ENCODE measurements at regions not wholly inside any gene's neighbourhood (a gene's known extent, or its start where the extent isn't known, plus 50 kb on each side); places are given as distances from the start of the nearest gene placed in this dataset.

GRCh38 chr1:222084048-222084447 lies 342.2 kb upstream of the DUSP10 start:
- no peaks in the 10 kb centered on the region for H3K36me3 ChIP-seq (ENCODE audit: control insufficient read depth in 2 of 3, insufficient read depth in 3 of 3, low read length in 3 of 3)
- POLR2A ChIA-PET: no interaction called here
- H3K27me3 ChIP-seq (ENCODE audit: control insufficient read depth in 2 of 2, insufficient read depth in 2 of 2, low read length in 2 of 2): no peaks in the 10 kb centered on the region
- H3K4me3 ChIP-seq (ENCODE audit: low read length): no peak overlapping the region
- DNase-seq (no peak), ATAC-seq (no peak)
- H3K36me3 Mint-ChIP-seq: peaks cover 0 to 10% (median 7%) of the 10 kb centered on the region in 5 donors
- no peak overlapping the region for H3K4me3 Mint-ChIP-seq
- H3K27ac ChIP-seq (ENCODE audit: low read depth, low read length): no peak overlapping the region
- H3K4me1 ChIP-seq (ENCODE audit: control insufficient read depth in 2 of 2, insufficient read depth in 2 of 2, low read length in 2 of 2): no peaks in the 10 kb centered on the region
- intact Hi-C loops (cut with micrococcal nuclease): no loop called here
- H3K4me1 Mint-ChIP-seq: no peaks in the 10 kb centered on the region
- CTCF ChIA-PET: no interaction called here
- H3K27me3 Mint-ChIP-seq: peaks cover 5 to 23% (median 13%) of the 10 kb centered on the region in 5 donors
- H3K9me3 ChIP-seq (ENCODE audit: control insufficient read depth in 2 of 3, low read length in 3 of 3): no peaks in the 10 kb centered on the region
- no peak overlapping the region for H3K27ac Mint-ChIP-seq
- H3K9me3 Mint-ChIP-seq: peaks cover 0 to 15% (median 6%) of the 10 kb centered on the region in 11 donors

- Mint-ChIP-seq H3K4me1 (no peaks in the 10 kb centered on the region), H3K9me3 (peaks cover 0 to 15% (median 6%) of the 10 kb centered on the region in 11 donors), H3K27ac (no peak overlapping the region), H3K27me3 (peaks cover 5 to 16% (median 10%) of the 10 kb centered on the region in 5 donors), H3K4me3 (no peak overlapping the region), H3K36me3 (peaks cover 0 to 10% (median 7%) of the 10 kb centered on the region in 5 donors)
- CTCF ChIA-PET: no interaction called here
- no peaks in the 10 kb centered on the region for H3K4me1 ChIP-seq (ENCODE audit: control insufficient read depth in 2 of 2, insufficient read depth in 2 of 2, low read length in 2 of 2)
- no peaks in the 10 kb centered on the region for H3K9me3 ChIP-seq (ENCODE audit: control insufficient read depth in 2 of 3, low read length in 3 of 3)
- POLR2A ChIA-PET: no interaction called here
- DNase-seq: no peak
- intact Hi-C loops (cut with micrococcal nuclease): no loop called here
- no peak overlapping the region for H3K27ac ChIP-seq (ENCODE audit: low read depth, low read length)
- no peaks in the 10 kb centered on the region for H3K36me3 ChIP-seq (ENCODE audit: control insufficient read depth in 2 of 3, insufficient read depth in 3 of 3, low read length in 3 of 3)
- no peaks in the 10 kb centered on the region for H3K27me3 ChIP-seq (ENCODE audit: control insufficient read depth in 2 of 2, insufficient read depth in 2 of 2, low read length in 2 of 2)
- no peak overlapping the region for H3K4me3 ChIP-seq (ENCODE audit: low read length)
- no peak for ATAC-seq
Measured at GRCh38 chr1:222081859-222082258, 340.0 kb upstream of the DUSP10 start.

- Histone ChIP-seq H3K4me1 (ENCODE audit: control insufficient read depth in 2 of 2, insufficient read depth in 2 of 2, low read length in 2 of 2) (no peaks in the 10 kb centered on the region), H3K4me3 (ENCODE audit: low read length) (no peak overlapping the region), H3K27me3 (ENCODE audit: control insufficient read depth in 2 of 2, insufficient read depth in 2 of 2, low read length in 2 of 2) (no peaks in the 10 kb centered on the region), H3K27ac (ENCODE audit: low read depth, low read length) (no peak overlapping the region), H3K36me3 (ENCODE audit: control insufficient read depth in 2 of 3, insufficient read depth in 3 of 3, low read length in 3 of 3) (no peaks in the 10 kb centered on the region), H3K9me3 (ENCODE audit: control insufficient read depth in 2 of 3, low read length in 3 of 3) (no peaks in the 10 kb centered on the region)
- Mint-ChIP-seq H3K4me3 (no peak overlapping the region), H3K4me1 (no peaks in the 10 kb centered on the region), H3K9me3 (peaks cover 0 to 6% (median 0%) of the 10 kb centered on the region in 11 donors), H3K27ac (no peak overlapping the region), H3K36me3 (no peaks in the 10 kb centered on the region), H3K27me3 (peaks cover 0 to 7% (median 4%) of the 10 kb centered on the region in 5 donors)
- DNase-seq: no peak
- ChIA-PET POLR2A (no interaction called here), CTCF (no interaction called here)
- intact Hi-C loops (cut with micrococcal nuclease): no loop called here
- ATAC-seq: no peak
Measured at GRCh38 chr1:222079566-222079965, 337.7 kb upstream of the DUSP10 start.

- H3K27ac Mint-ChIP-seq: no peak overlapping the region
- no peak overlapping the region for H3K4me3 ChIP-seq (ENCODE audit: low read length)
- ATAC-seq: no peak
- H3K36me3 Mint-ChIP-seq: no peaks in the 10 kb centered on the region
- no peaks in the 10 kb centered on the region for H3K9me3 ChIP-seq (ENCODE audit: control insufficient read depth in 2 of 3, low read length in 3 of 3)
- intact Hi-C loops (cut with micrococcal nuclease): no loop called here
- no peak overlapping the region for H3K4me3 Mint-ChIP-seq
- H3K27ac ChIP-seq (ENCODE audit: low read depth, low read length): no peak overlapping the region
- no peaks in the 10 kb centered on the region for H3K4me1 ChIP-seq (ENCODE audit: control insufficient read depth in 2 of 2, insufficient read depth in 2 of 2, low read length in 2 of 2)
- H3K27me3 ChIP-seq (ENCODE audit: control insufficient read depth in 2 of 2, insufficient read depth in 2 of 2, low read length in 2 of 2): no peaks in the 10 kb centered on the region
- H3K36me3 ChIP-seq (ENCODE audit: control insufficient read depth in 2 of 3, insufficient read depth in 3 of 3, low read length in 3 of 3): no peaks in the 10 kb centered on the region
- peaks cover 0 to 7% (median 1%) of the 10 kb centered on the region in 5 donors for H3K27me3 Mint-ChIP-seq
- H3K9me3 Mint-ChIP-seq: peaks cover 0 to 2% (median 0%) of the 10 kb centered on the region in 11 donors
- ChIA-PET POLR2A (no interaction called here), CTCF (no interaction called here)
- no peak for DNase-seq
- no peaks in the 10 kb centered on the region for H3K4me1 Mint-ChIP-seq
Measured at GRCh38 chr1:222077206-222077605, 335.3 kb upstream of the DUSP10 start.

GRCh38 chr1:222074317-222074716 lies 332.4 kb upstream of the DUSP10 start:
- Mint-ChIP-seq H3K4me1 (no peaks in the 10 kb centered on the region), H3K27me3 (peaks cover 0 to 4% (median 0%) of the 10 kb centered on the region in 5 donors), H3K9me3 (peaks cover 0 to 2% (median 0%) of the 10 kb centered on the region in 11 donors), H3K36me3 (no peaks in the 10 kb centered on the region), H3K27ac (no peak overlapping the region), H3K4me3 (no peak overlapping the region)
- Histone ChIP-seq H3K9me3 (ENCODE audit: control insufficient read depth in 2 of 3, low read length in 3 of 3) (no peaks in the 10 kb centered on the region), H3K36me3 (ENCODE audit: control insufficient read depth in 2 of 3, insufficient read depth in 3 of 3, low read length in 3 of 3) (no peaks in the 10 kb centered on the region), H3K27me3 (ENCODE audit: control insufficient read depth in 2 of 2, insufficient read depth in 2 of 2, low read length in 2 of 2) (no peaks in the 10 kb centered on the region), H3K4me3 (ENCODE audit: low read length) (no peak overlapping the region), H3K4me1 (ENCODE audit: control insufficient read depth in 2 of 2, insufficient read depth in 2 of 2, low read length in 2 of 2) (no peaks in the 10 kb centered on the region), H3K27ac (ENCODE audit: low read depth, low read length) (no peak overlapping the region)
- ATAC-seq (no peak), DNase-seq (no peak)
- ChIA-PET CTCF (no interaction called here), POLR2A (no interaction called here)
- intact Hi-C loops (cut with micrococcal nuclease): no loop called here

- H3K27ac ChIP-seq (ENCODE audit: low read depth, low read length): no peak overlapping the region
- no peaks in the 10 kb centered on the region for H3K9me3 ChIP-seq (ENCODE audit: control insufficient read depth in 2 of 3, low read length in 3 of 3)
- H3K4me1 ChIP-seq (ENCODE audit: control insufficient read depth in 2 of 2, insufficient read depth in 2 of 2, low read length in 2 of 2): no peaks in the 10 kb centered on the region
- peaks cover 0 to 2% (median 0%) of the 10 kb centered on the region in 11 donors for H3K9me3 Mint-ChIP-seq
- H3K4me1 Mint-ChIP-seq: no peaks in the 10 kb centered on the region
- DNase-seq: no peak
- CTCF ChIA-PET: interaction anchor here (0.7 kb wide), 1 partner anchor 22 kb away, joined by 3 read pairs; no protein-coding TSS in a partner anchor
- no peaks in the 10 kb centered on the region for H3K36me3 ChIP-seq (ENCODE audit: control insufficient read depth in 2 of 3, insufficient read depth in 3 of 3, low read length in 3 of 3)
- peaks cover 0 to 4% (median 0%) of the 10 kb centered on the region in 5 donors for H3K27me3 Mint-ChIP-seq
- no peak for ATAC-seq
- intact Hi-C loops (cut with micrococcal nuclease): no loop called here
- POLR2A ChIA-PET: interaction anchor here (0.7 kb wide), 1 partner anchor 24 kb away, joined by 5 read pairs; no protein-coding TSS in a partner anchor
- H3K4me3 Mint-ChIP-seq: no peak overlapping the region
- H3K27me3 ChIP-seq (ENCODE audit: control insufficient read depth in 2 of 2, insufficient read depth in 2 of 2, low read length in 2 of 2): no peaks in the 10 kb centered on the region
- H3K36me3 Mint-ChIP-seq: no peaks in the 10 kb centered on the region
- H3K4me3 ChIP-seq (ENCODE audit: low read length): no peak overlapping the region
- H3K27ac Mint-ChIP-seq: no peak overlapping the region
Measured at GRCh38 chr1:222073307-222073995, 331.6 kb upstream of the DUSP10 start.

GRCh38 chr1:222071387-222071786 lies 329.5 kb upstream of the DUSP10 start:
- POLR2A ChIA-PET: no interaction called here
- no peaks in the 10 kb centered on the region for H3K4me1 ChIP-seq (ENCODE audit: control insufficient read depth in 2 of 2, insufficient read depth in 2 of 2, low read length in 2 of 2)
- CTCF ChIA-PET: no interaction called here
- H3K4me1 Mint-ChIP-seq: no peaks in the 10 kb centered on the region
- no peak overlapping the region for H3K27ac Mint-ChIP-seq
- ATAC-seq (no peak), DNase-seq (no peak)
- no peaks in the 10 kb centered on the region for H3K36me3 ChIP-seq (ENCODE audit: control insufficient read depth in 2 of 3, insufficient read depth in 3 of 3, low read length in 3 of 3)
- peaks cover 0 to 4% (median 0%) of the 10 kb centered on the region in 5 donors for H3K27me3 Mint-ChIP-seq
- intact Hi-C loops (cut with micrococcal nuclease): no loop called here
- H3K27me3 ChIP-seq (ENCODE audit: control insufficient read depth in 2 of 2, insufficient read depth in 2 of 2, low read length in 2 of 2): no peaks in the 10 kb centered on the region
- no peaks in the 10 kb centered on the region for H3K36me3 Mint-ChIP-seq
- H3K27ac ChIP-seq (ENCODE audit: low read depth, low read length): no peak overlapping the region
- no peaks in the 10 kb centered on the region for H3K9me3 ChIP-seq (ENCODE audit: control insufficient read depth in 2 of 3, low read length in 3 of 3)
- no peak overlapping the region for H3K4me3 ChIP-seq (ENCODE audit: low read length)
- H3K4me3 Mint-ChIP-seq: no peak overlapping the region
- peaks cover 0 to 1% (median 0%) of the 10 kb centered on the region in 11 donors for H3K9me3 Mint-ChIP-seq

Data from naive thymus-derived CD4-positive, alpha-beta T cell (primary cell).